ENCODE measurements at regions not wholly inside any gene's neighbourhood (a gene's known extent, or its start where the extent isn't known, plus 50 kb on each side); places are given as distances from the start of the nearest gene placed in this dataset.

DNA sequence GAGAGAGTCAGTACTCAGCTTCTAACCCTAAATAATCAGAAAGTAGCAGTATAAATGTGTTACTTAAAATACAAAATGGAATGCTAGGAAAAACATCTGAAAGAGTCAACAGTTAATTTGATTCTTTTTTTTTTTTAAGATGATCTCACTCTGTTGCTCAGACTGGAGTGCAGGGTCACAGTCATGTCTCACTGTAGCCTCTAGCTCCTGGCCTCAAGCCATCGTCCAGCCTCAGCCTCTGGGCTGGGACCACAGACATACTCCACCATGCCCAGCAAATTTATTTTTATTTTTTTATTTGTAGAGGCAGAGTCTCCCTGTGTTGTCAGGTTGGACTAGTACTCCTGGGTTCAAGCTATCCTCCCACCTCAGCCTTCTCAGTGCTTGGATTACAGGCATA lies 424.9 kb downstream of the IRX2 start:
- Histone ChIP-seq H3K4me2 (no peak overlapping the region), H3K4me1 (ENCODE audit: low read depth, poor library complexity, severe bottlenecking) (no peaks in the 10 kb centered on the region), H2AFZ (ENCODE audit: low read depth) (no peak overlapping the region), H3K79me2 (ENCODE audit: insufficient read depth, low read depth) (no peaks in the 10 kb centered on the region), H3K9ac (no peak overlapping the region), H3K27ac (no peak overlapping the region), H3K4me3 (IDR thresholded peaks at IDR 0.05; ENCODE audit: insufficient read depth, low read depth, low read length) (no peak overlapping the region), H4K20me1 (ENCODE audit: insufficient read depth) (no peaks in the 10 kb centered on the region), H3K27me3 (ENCODE audit: insufficient read depth, low read depth) (no peaks in the 10 kb centered on the region), H3K36me3 (ENCODE audit: insufficient read depth) (no peaks in the 10 kb centered on the region)
- TF ChIP-seq, protein P1, sequence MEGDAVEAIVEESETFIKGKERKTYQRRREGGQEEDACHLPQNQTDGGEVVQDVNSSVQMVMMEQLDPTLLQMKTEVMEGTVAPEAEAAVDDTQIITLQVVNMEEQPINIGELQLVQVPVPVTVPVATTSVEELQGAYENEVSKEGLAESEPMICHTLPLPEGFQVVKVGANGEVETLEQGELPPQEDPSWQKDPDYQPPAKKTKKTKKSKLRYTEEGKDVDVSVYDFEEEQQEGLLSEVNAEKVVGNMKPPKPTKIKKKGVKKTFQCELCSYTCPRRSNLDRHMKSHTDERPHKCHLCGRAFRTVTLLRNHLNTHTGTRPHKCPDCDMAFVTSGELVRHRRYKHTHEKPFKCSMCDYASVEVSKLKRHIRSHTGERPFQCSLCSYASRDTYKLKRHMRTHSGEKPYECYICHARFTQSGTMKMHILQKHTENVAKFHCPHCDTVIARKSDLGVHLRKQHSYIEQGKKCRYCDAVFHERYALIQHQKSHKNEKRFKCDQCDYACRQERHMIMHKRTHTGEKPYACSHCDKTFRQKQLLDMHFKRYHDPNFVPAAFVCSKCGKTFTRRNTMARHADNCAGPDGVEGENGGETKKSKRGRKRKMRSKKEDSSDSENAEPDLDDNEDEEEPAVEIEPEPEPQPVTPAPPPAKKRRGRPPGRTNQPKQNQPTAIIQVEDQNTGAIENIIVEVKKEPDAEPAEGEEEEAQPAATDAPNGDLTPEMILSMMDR (conservative IDR thresholded peaks at IDR 0.05; ENCODE audit: low read depth, low read length), result no peak

DNA sequence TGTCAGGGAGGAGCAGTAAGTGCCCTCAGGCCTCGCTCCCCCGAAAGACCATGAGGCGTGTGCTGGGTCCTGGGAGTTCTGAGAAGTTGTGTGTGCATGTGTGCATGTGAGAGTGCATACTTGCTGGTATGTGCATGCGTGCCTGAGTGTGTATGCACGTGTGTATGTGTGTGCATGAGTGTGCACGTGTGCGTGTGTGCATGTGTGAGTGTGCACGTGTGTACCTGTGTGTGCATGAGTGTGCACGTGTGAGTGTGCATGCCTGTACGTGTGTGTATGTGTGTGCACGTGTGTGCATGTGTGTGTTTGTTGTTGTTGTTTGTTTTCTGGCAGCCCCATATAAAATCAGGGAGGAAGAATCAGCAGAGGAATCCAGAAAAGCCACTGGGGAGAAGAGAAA lies 426.7 kb downstream of the IRX2 start:
- Histone ChIP-seq H3K9ac (no peak overlapping the region), H4K20me1 (ENCODE audit: insufficient read depth) (no peaks in the 10 kb centered on the region), H3K27ac (no peak overlapping the region), H3K36me3 (ENCODE audit: insufficient read depth) (no peaks in the 10 kb centered on the region), H3K4me1 (ENCODE audit: low read depth, poor library complexity, severe bottlenecking) (no peaks in the 10 kb centered on the region), H3K79me2 (ENCODE audit: insufficient read depth, low read depth) (no peaks in the 10 kb centered on the region), H3K4me3 (IDR thresholded peaks at IDR 0.05; ENCODE audit: insufficient read depth, low read depth, low read length) (no peak overlapping the region), H2AFZ (ENCODE audit: low read depth) (no peak overlapping the region), H3K4me2 (no peak overlapping the region), H3K27me3 (ENCODE audit: insufficient read depth, low read depth) (no peaks in the 10 kb centered on the region)
- TF ChIP-seq, protein P1 (conservative IDR thresholded peaks at IDR 0.05; ENCODE audit: low read depth, low read length), result no peak

DNA sequence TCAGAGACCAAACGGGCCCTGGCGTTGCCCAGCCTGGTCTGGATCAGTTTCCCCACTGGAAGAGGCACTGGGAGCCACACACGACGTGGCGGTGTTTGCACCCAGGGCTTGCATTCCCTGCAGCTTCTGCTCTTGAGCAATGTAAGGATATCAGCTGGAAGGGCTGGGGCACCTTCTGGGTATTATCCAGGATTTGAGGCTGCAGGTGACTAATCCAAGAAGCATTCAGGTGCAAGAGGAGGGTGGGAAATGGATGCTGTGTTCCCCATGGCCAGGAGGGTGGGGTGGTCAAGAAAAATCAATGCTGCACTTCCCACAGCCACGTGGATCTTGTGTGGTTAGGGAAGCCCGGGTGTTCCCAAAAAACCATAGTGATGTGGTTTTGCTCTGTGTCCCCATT lies 430.9 kb downstream of the IRX2 start:
- Histone ChIP-seq H3K4me2 (no peak overlapping the region), H3K79me2 (ENCODE audit: insufficient read depth, low read depth) (no peaks in the 10 kb centered on the region), H3K27me3 (ENCODE audit: insufficient read depth, low read depth) (no peaks in the 10 kb centered on the region), H3K27ac (no peak overlapping the region), H3K9ac (no peak overlapping the region), H3K4me1 (ENCODE audit: low read depth, poor library complexity, severe bottlenecking) (no peaks in the 10 kb centered on the region), H3K4me3 (IDR thresholded peaks at IDR 0.05; ENCODE audit: insufficient read depth, low read depth, low read length) (no peak overlapping the region), H4K20me1 (ENCODE audit: insufficient read depth) (no peaks in the 10 kb centered on the region), H2AFZ (ENCODE audit: low read depth) (no peak overlapping the region), H3K36me3 (ENCODE audit: insufficient read depth) (no peaks in the 10 kb centered on the region)
- TF ChIP-seq, protein P1 (conservative IDR thresholded peaks at IDR 0.05; ENCODE audit: low read depth, low read length), result no peak

DNA sequence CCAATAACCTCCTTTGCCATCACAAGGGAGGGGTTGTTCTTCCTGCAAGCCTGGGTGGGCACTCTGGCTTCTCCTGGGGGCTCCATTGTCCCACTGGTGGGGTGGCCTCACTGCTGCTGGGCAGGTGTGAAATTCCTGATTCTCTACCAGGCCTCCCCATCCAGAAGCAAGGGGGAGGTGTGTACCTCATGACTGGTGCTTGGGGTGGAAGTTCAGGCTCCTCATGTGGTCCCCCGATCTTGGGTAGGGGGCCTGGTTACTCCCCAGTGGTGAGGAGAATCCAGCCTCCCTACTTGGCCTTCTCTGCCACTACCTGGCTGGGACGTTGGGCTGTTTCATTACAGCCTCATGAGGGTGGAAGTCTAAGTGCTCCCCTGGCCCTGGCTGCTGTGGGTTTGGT lies 433.9 kb downstream of the IRX2 start:
- Histone ChIP-seq H4K20me1 (ENCODE audit: insufficient read depth) (no peaks in the 10 kb centered on the region), H3K9ac (no peak overlapping the region), H3K4me1 (ENCODE audit: low read depth, poor library complexity, severe bottlenecking) (no peaks in the 10 kb centered on the region), H3K27ac (no peak overlapping the region), H3K4me3 (IDR thresholded peaks at IDR 0.05; ENCODE audit: insufficient read depth, low read depth, low read length) (no peak overlapping the region), H3K4me2 (no peak overlapping the region), H3K27me3 (ENCODE audit: insufficient read depth, low read depth) (no peaks in the 10 kb centered on the region), H2AFZ (ENCODE audit: low read depth) (no peak overlapping the region), H3K36me3 (ENCODE audit: insufficient read depth) (no peaks in the 10 kb centered on the region), H3K79me2 (ENCODE audit: insufficient read depth, low read depth) (no peaks in the 10 kb centered on the region)
- TF ChIP-seq, protein P1 (conservative IDR thresholded peaks at IDR 0.05; ENCODE audit: low read depth, low read length), result no peak

DNA sequence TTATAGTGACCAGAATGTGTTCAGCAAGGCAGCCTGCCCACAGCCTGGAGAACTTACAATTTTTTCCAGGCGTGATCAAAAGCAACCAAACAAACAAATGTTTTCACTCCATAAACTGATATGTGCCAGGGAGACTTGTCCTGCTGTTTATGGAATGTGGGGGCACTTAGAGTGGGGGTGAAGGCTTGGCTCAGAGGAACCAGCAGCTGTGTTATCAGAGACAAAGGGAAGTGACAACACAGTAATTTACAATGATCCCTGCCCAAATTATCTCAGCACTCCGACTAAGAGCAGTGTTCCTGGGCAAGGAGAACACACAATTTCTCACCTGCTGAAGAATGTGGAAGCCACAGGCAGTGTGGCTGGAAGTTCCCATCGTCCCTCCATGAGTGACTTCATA lies 429.1 kb upstream of the IRX4 start:
- no peaks in the 10 kb centered on the region for H3K4me1 ChIP-seq (ENCODE audit: low read depth, poor library complexity, severe bottlenecking)
- H3K9ac ChIP-seq, result no peak overlapping the region
- H3K4me3 ChIP-seq (IDR thresholded peaks at IDR 0.05; ENCODE audit: insufficient read depth, low read depth, low read length), result no peak overlapping the region
- H2AFZ ChIP-seq (ENCODE audit: low read depth), result no peak overlapping the region
- H3K79me2 ChIP-seq (ENCODE audit: insufficient read depth, low read depth), result no peaks in the 10 kb centered on the region
- no peaks in the 10 kb centered on the region for H4K20me1 ChIP-seq (ENCODE audit: insufficient read depth)
- no peaks in the 10 kb centered on the region for H3K36me3 ChIP-seq (ENCODE audit: insufficient read depth)
- no peak overlapping the region for H3K4me2 ChIP-seq
- H3K27ac ChIP-seq, result no peak overlapping the region
- TF ChIP-seq, protein P1 (conservative IDR thresholded peaks at IDR 0.05; ENCODE audit: low read depth, low read length), result no peak
- H3K27me3 ChIP-seq (ENCODE audit: insufficient read depth, low read depth), result no peaks in the 10 kb centered on the region

All from KMS-11 (cell line).